Endodermal cell (in vitro differentiated cells): ENCODE measurements at regions not wholly inside any gene's neighbourhood (a gene's known extent, or its start where the extent isn't known, plus 50 kb on each side); places are given as distances from the start of the nearest gene placed in this dataset.

Experiments used
- DNase-seq: peaks from one replicate; pipeline ENCODE4 v3.0.0-alpha.2; 2017
- H3K27ac ChIP-seq: 2 replicates; pipeline ENCODE4 v1.5.1; 2013; ENCODE audit warnings: mild to moderate bottlenecking, low read depth, low read length, moderate library complexity
- H3K27me3 ChIP-seq: 2 replicates; pipeline ENCODE4 v1.6.1; 2013; ENCODE audit warnings: mild to moderate bottlenecking, low read length, moderate library complexity; ENCODE audit not compliant: insufficient read depth, control insufficient read depth, poor library complexity, severe bottlenecking
- H3K36me3 ChIP-seq: 2 replicates; pipeline ENCODE4 v1.7.0; 2013; ENCODE audit warnings: mild to moderate bottlenecking, low read length, moderate library complexity; ENCODE audit not compliant: control insufficient read depth, insufficient read depth
- H3K4me1 ChIP-seq: one replicate; pipeline ENCODE4 v1.7.0; 2013; ENCODE audit warnings: low read length; ENCODE audit not compliant: control insufficient read depth, insufficient read depth
- H3K4me3 ChIP-seq: 2 replicates; pipeline ENCODE4 v1.5.1; 2013; ENCODE audit warnings: mild to moderate bottlenecking, low read length, moderate library complexity
- H3K9ac ChIP-seq: 2 replicates; pipeline ENCODE4 v1.6.1; 2013; ENCODE audit warnings: mild to moderate bottlenecking, low read length, moderate library complexity; ENCODE audit not compliant: poor library complexity, severe bottlenecking; ENCODE audit errors: extremely low read depth
- H3K9me3 ChIP-seq: 2 replicates; pipeline ENCODE4 v1.6.1; 2013; ENCODE audit warnings: mild to moderate bottlenecking, low read length, moderate library complexity; ENCODE audit not compliant: control insufficient read depth
- H3K27ac Mint-ChIP-seq: 2 replicates; pipeline ENCODE4 v1.8.0; 2020; ENCODE audit warnings: mixed read lengths
- H3K27me3 Mint-ChIP-seq: 2 replicates; pipeline ENCODE4 v1.8.0; 2021; ENCODE audit warnings: mild to moderate bottlenecking, mixed read lengths; ENCODE audit not compliant: insufficient read depth
- H3K36me3 Mint-ChIP-seq: 2 replicates; pipeline ENCODE4 v1.8.0; 2020; ENCODE audit warnings: low read depth, mixed read lengths
- H3K4me1 Mint-ChIP-seq: 2 replicates; pipeline ENCODE4 v1.8.0; 2020; ENCODE audit warnings: mixed read lengths
- H3K4me3 Mint-ChIP-seq: 2 replicates; pipeline ENCODE4 v1.8.0; 2020; ENCODE audit warnings: mild to moderate bottlenecking, moderate library complexity, mixed read lengths
- H3K9me3 Mint-ChIP-seq: 2 replicates; pipeline ENCODE4 v1.8.0; 2020; ENCODE audit warnings: mild to moderate bottlenecking, mixed read lengths
- whole genome bisulfite sequencing, 2 experiments: methylation state at CpG; one replicate each; pipeline versions ENCODE4 v1.1.5 to v1.1.7; 2013; ENCODE audit warnings: missing lambda C conversion rate in 2 of 2, mixed read lengths in 1 of 2; ENCODE audit not compliant: insufficient coverage in 1 of 2, insufficient read length in 1 of 2; 5-methylcytosine and 5-hydroxymethylcytosine counted together
- TF ChIP-seq, protein P1 (sequence below): fragments of 200-600 bp; sonication (generic); conservative IDR thresholded peaks from 2 replicates; pipeline ENCODE4 v1.5.0; 2021; ENCODE audit warnings: antibody characterized with exemption, mild to moderate bottlenecking

DNA sequence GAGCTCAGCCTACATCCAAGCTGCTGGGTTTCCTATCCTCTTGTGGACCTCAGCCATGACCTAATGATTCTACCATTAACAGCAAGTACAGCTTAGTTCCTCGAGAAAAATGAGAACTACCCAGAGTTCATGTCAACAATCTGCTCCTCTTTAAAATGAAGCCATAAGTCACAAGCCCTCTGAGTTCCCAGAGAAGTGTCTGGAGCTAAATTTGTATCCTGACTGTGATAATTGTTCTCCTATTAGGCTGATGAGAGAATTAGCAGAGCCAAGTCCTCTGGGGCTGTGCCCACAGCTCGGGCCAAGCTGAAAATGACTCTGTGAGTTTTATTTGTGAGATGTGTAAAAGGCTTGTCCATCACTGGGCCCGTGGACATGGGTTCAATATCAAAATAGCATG, 145.1 kb upstream of the SMIM23 start:
- Histone ChIP-seq H3K27ac (no peak overlapping the region), H3K27me3 (no peaks in the 10 kb centered on the region), H3K4me1 (no peaks in the 10 kb centered on the region), H3K36me3 (no peaks in the 10 kb centered on the region), H3K4me3 (no peak overlapping the region), H3K9ac (no peak overlapping the region), H3K9me3 (no peaks in the 10 kb centered on the region)
- no peak overlapping the region for H3K27ac Mint-ChIP-seq
- H3K36me3 Mint-ChIP-seq: no peaks in the 10 kb centered on the region
- H3K4me1 Mint-ChIP-seq: no peaks in the 10 kb centered on the region
- peaks cover 2% of the 10 kb centered on the region for H3K27me3 Mint-ChIP-seq
- no peaks in the 10 kb centered on the region for H3K9me3 Mint-ChIP-seq
- TF ChIP-seq, protein P1, sequence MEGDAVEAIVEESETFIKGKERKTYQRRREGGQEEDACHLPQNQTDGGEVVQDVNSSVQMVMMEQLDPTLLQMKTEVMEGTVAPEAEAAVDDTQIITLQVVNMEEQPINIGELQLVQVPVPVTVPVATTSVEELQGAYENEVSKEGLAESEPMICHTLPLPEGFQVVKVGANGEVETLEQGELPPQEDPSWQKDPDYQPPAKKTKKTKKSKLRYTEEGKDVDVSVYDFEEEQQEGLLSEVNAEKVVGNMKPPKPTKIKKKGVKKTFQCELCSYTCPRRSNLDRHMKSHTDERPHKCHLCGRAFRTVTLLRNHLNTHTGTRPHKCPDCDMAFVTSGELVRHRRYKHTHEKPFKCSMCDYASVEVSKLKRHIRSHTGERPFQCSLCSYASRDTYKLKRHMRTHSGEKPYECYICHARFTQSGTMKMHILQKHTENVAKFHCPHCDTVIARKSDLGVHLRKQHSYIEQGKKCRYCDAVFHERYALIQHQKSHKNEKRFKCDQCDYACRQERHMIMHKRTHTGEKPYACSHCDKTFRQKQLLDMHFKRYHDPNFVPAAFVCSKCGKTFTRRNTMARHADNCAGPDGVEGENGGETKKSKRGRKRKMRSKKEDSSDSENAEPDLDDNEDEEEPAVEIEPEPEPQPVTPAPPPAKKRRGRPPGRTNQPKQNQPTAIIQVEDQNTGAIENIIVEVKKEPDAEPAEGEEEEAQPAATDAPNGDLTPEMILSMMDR: no peak
- no peak overlapping the region for H3K4me3 Mint-ChIP-seq
- 87 to 100% methylated on average over 1 to 3 of the region's 3 CpGs for WGBS, 2 experiments
- no peak for DNase-seq

DNA sequence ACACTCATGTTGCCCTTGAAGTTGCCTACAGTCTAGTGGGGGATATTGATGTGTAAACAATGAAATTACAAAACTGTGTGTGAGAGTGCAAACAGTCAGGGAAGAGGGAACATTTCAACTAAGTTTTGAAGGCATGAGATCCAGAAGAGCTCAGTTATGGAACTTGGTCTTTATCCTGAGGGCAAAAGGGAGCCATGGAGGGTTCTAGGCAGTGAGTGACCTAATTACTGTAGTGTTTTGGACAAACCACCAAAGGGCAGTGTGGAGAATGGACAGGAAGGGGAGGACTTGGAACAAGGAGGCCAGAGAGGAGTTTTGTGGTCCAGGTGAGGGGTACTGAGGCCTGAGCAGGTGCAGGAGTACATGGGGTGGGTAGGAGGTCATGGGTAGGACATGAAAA, 143.7 kb upstream of the SMIM23 start:
- H3K27me3 Mint-ChIP-seq: peaks cover 2% of the 10 kb centered on the region
- DNase-seq: no peak

GRCh38 chr5:171642894-171643293, 142.7 kb upstream of the SMIM23 start:
- H3K27ac Mint-ChIP-seq: no peak overlapping the region
- H3K4me1 Mint-ChIP-seq: peaks cover 22% of the 10 kb centered on the region
- H3K27me3 ChIP-seq: no peaks in the 10 kb centered on the region
- H3K4me3 ChIP-seq: no peak overlapping the region
- TF ChIP-seq, protein P1: no peak
- no peak overlapping the region for H3K27ac ChIP-seq
- H3K4me1 ChIP-seq: no peaks in the 10 kb centered on the region
- H3K9me3 Mint-ChIP-seq: no peaks in the 10 kb centered on the region
- no peak for DNase-seq
- no peaks in the 10 kb centered on the region for H3K9me3 ChIP-seq
- 96 to 97% methylated on average over 4 to 6 of the region's 6 CpGs for WGBS, 2 experiments
- H3K27me3 Mint-ChIP-seq: peaks cover 2% of the 10 kb centered on the region
- H3K9ac ChIP-seq: no peak overlapping the region
- H3K36me3 Mint-ChIP-seq: no peaks in the 10 kb centered on the region
- H3K4me3 Mint-ChIP-seq: no peak overlapping the region
- no peaks in the 10 kb centered on the region for H3K36me3 ChIP-seq

More for the DNA sequence above, 143.7 kb upstream of the SMIM23 start:
- TF ChIP-seq, protein P1: no peak
- peaks cover 14% of the 10 kb centered on the region for H3K4me1 Mint-ChIP-seq
- H3K27ac Mint-ChIP-seq: no peak overlapping the region
- H3K36me3 Mint-ChIP-seq: no peaks in the 10 kb centered on the region
- Histone ChIP-seq H3K27ac (no peak overlapping the region), H3K4me1 (no peaks in the 10 kb centered on the region), H3K4me3 (no peak overlapping the region), H3K36me3 (no peaks in the 10 kb centered on the region), H3K27me3 (no peaks in the 10 kb centered on the region), H3K9ac (no peak overlapping the region), H3K9me3 (no peaks in the 10 kb centered on the region)
- no peaks in the 10 kb centered on the region for H3K9me3 Mint-ChIP-seq
- no peak overlapping the region for H3K4me3 Mint-ChIP-seq
